ENCODE measurements at regions not wholly inside any gene's neighbourhood (a gene's known extent, or its start where the extent isn't known, plus 50 kb on each side); places are given as distances from the start of the nearest gene placed in this dataset.

DNA sequence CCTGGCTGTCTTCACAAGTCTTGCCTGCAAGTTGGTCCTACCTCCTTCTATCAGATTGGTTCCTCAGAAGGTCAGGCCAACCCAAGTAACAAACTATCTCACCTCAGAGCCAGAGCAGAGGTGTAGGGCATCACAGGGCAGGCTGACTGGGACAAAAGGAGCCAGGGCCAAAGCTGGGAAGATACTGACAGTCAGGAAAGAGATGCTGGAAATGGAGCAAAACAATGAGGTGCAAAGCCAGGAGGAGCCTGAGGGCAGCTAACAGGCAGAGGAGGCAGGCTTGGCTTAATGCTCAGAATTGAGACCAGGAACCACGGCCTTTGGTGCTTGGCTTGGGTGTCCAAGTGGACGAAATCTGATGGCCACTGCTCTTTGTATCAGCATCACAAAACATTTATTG is 68.4 kb upstream of the PNMA1 start:
- Histone ChIP-seq H3K4me3 (peak overlapping the region; percentile 6), H3K27ac (peak overlapping the region; percentile 91 to 100)
- no peak for TF ChIP-seq CTCF (IDR thresholded peaks at IDR 0.05)
- DNase-seq (ENCODE audit: low spot score) = no peak

DNA sequence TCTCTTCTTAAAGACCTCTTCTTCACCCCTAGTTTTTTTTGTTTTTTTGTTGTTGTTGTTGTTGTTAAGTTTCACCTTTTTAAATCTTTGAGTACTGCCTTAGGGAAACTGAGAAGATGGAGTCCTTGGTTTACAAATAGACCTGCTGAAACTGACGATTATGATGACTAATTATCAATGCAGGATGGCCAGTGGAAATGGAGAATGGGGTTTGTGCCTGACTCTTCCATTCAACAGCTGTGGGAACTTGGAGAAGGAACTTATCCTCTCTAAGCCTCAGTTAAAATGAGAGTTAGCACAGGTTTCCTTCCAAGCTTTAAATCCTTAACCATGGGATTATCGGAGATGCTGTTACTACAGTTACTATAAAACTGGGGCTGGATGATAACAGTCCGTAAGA is 66.7 kb upstream of the PNMA1 start:
- DNase-seq (ENCODE audit: low spot score) = no peak
- Histone ChIP-seq H3K27ac (no peak overlapping the region), H3K4me3 (no peak overlapping the region)

DNA sequence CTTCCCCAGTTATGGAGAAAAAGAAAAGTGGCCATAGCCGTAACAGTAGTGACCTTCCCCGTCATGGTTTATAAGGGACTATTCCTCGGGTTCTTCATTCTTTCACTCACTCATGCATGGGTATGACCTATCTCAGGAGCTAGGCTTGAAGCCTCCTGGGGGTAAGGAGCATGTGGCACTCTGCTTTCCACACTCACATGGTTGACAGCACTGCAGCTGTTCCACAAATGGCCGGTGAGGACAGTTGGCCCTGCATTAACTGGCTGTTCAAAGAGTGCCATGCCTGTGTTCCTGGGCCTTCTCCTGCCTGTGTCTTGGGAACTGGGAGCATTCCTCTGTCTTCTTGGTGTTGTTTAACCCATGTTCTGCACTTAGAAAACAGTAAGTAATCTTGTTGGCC is 66.2 kb upstream of the PNMA1 start:
- no peak overlapping the region for H3K4me3 ChIP-seq
- H3K27ac ChIP-seq = no peak overlapping the region
- no peak for DNase-seq (ENCODE audit: low spot score)
- TF ChIP-seq CTCF (IDR thresholded peaks at IDR 0.05) = no peak

More for the DNA sequence above, 66.7 kb upstream of the PNMA1 start:
- no peak for TF ChIP-seq CTCF (IDR thresholded peaks at IDR 0.05)

- no peak overlapping the region for H3K4me3 ChIP-seq
- H3K27ac ChIP-seq = no peak overlapping the region
- TF ChIP-seq CTCF (IDR thresholded peaks at IDR 0.05) = no peak
These were observed 64.6 kb upstream of the PNMA1 start for GRCh38 chr14:73778736-73779135.

GRCh38 chr14:73777420-73777819 is 63.2 kb upstream of the PNMA1 start:
- DNase-seq (ENCODE audit: low spot score) = no peak

More at GRCh38 chr14:73778736-73779135, 64.6 kb upstream of the PNMA1 start:
- DNase-seq (ENCODE audit: low spot score) = no peak

DNA sequence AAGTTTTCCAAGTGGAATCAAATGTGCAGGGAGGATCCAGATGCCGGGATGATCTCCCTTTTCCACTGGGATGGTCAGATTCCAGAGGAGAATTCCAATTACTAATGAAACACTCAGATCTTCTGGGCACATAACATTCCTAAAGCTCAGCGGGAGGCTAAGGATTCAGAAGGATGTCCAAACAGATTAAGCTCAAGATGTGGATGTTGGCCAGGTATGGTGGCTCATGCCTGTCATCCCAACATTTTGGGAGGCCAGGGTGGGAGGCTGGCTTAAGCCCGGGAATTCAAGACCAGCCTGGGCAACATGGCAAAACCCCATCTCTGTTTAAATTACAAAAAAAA is 62.0 kb upstream of the PNMA1 start:
- TF ChIP-seq CTCF (IDR thresholded peaks at IDR 0.05) = no peak
- Histone ChIP-seq H3K4me3 (no peak overlapping the region), H3K27ac (peak overlapping the region in 1 of 2 donors; percentile 4)
- no peak for DNase-seq (ENCODE audit: low spot score)

More at GRCh38 chr14:73777420-73777819, 63.2 kb upstream of the PNMA1 start:
- no peak for TF ChIP-seq CTCF (IDR thresholded peaks at IDR 0.05)
- H3K27ac ChIP-seq = no peak overlapping the region
- H3K4me3 ChIP-seq = no peak overlapping the region

- Histone ChIP-seq H3K27ac (peak overlapping the region; percentile 4 to 35), H3K4me3 (no peak overlapping the region)
- DNase-seq (ENCODE audit: low spot score) = no peak
- no peak for TF ChIP-seq CTCF (IDR thresholded peaks at IDR 0.05)
These were observed 61.4 kb upstream of the PNMA1 start for GRCh38 chr14:73775339-73776193.
